ENCODE measurements at regions not wholly inside any gene's neighbourhood (a gene's known extent, or its start where the extent isn't known, plus 50 kb on each side); places are given as distances from the start of the nearest gene placed in this dataset.

DNA sequence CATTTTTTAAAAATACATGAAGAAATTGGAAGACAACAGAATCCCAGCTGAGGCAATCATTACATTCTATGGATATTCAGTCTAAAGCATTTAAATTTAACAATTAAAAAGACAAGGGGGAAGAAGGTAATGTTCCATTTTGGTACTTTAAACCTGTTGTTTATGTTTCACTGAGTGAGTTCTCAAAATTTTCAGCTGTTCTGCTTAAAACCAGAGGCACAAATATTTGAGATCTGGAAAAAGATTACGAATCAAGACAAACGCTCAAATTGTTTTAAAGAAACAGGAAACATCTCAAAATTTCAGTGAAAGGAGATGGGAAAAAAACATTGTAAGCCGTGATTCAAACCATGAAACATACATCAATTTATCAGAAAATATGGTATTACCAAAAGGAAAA is 656.2 kb upstream of the CHAC2 start:
- no CpG with 5 or more reads among the region's 3 CpGs for WGBS, 2 donors (ENCODE audit: extremely low coverage in 2 of 2, insufficient read length in 2 of 2, insufficient replicate concordance in 1 of 2)
- Histone ChIP-seq H3K14ac (ENCODE audit: low read length) (no peak overlapping the region), H2AK5ac (ENCODE audit: low read depth, low read length) (no peak overlapping the region), H3K18ac (ENCODE audit: low read length) (no peak overlapping the region), H2BK5ac (ENCODE audit: low read length) (no peak overlapping the region), H3K4me3 (ENCODE audit: low read length in 2 of 2) (no peak overlapping the region), H2BK12ac (ENCODE audit: low read length) (no peak overlapping the region), H3K36me3 (replicated peaks in 1 of 2; ENCODE audit: control insufficient read depth in 2 of 2, insufficient read depth in 2 of 2, low read length in 2 of 2) (no peaks in the 10 kb centered on the region), H4K91ac (ENCODE audit: low read depth, low read length, poor library complexity) (no peak overlapping the region), H3K79me1 (ENCODE audit: low read depth, low read length) (no peaks in the 10 kb centered on the region), H3K9me3 (replicated peaks in 1 of 2; ENCODE audit: control insufficient read depth in 2 of 2, insufficient read depth in 1 of 2, low read depth in 1 of 2, low read length in 2 of 2) (no peaks in the 10 kb centered on the region), H4K8ac (ENCODE audit: low read depth, low read length) (no peak overlapping the region), H2BK15ac (ENCODE audit: low read length) (no peak overlapping the region), H3K27ac (replicated peaks; ENCODE audit: low read length) (no peak overlapping the region), H3K23ac (ENCODE audit: low read depth, low read length, poor library complexity) (no peak overlapping the region), H2AFZ (ENCODE audit: low read length) (no peak overlapping the region), H2BK120ac (ENCODE audit: low read depth, low read length) (no peak overlapping the region), H3K9ac (ENCODE audit: low read depth, low read length, poor library complexity) (no peak overlapping the region), H3K4ac (ENCODE audit: low read length) (no peak overlapping the region), H3K4me1 (ENCODE audit: control insufficient read depth in 2 of 2, insufficient read depth in 1 of 2, low read depth in 1 of 2, low read length in 2 of 2) (peaks cover 0 to 2% of the 10 kb centered on the region in 2 donors), H3K4me2 (ENCODE audit: insufficient read depth, low read length, poor library complexity, severe bottlenecking) (no peak overlapping the region), H3K27me3 (ENCODE audit: control insufficient read depth in 3 of 3, insufficient read depth in 3 of 3, low read depth in 1 of 3, low read length in 3 of 3) (no peaks in the 10 kb centered on the region)
- DNase-seq (ENCODE audit: low spot score) = no peak

DNA sequence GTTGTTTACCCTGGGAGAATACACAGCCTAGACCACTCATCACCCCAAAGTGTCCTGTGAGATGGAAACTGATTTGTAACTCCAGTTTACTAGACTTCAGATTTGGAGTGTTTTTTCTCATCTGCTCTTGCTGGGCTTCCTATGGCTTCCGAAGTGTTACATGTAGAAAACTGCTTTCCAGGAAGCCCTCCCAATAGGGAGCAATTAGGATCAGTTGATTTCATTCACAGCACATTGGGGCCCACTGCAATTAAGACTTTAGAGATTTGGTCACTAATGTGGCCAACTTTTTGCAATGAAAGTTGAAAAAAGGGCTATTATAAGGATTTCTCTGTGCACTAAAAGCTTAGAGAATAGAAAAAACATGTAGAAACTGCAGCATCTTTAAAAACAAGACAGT is 656.6 kb upstream of the CHAC2 start:
- Histone ChIP-seq H2BK15ac (ENCODE audit: low read length) (no peak overlapping the region), H3K23ac (ENCODE audit: low read depth, low read length, poor library complexity) (no peak overlapping the region), H4K8ac (ENCODE audit: low read depth, low read length) (no peak overlapping the region), H3K36me3 (replicated peaks in 1 of 2; ENCODE audit: control insufficient read depth in 2 of 2, insufficient read depth in 2 of 2, low read length in 2 of 2) (no peaks in the 10 kb centered on the region), H3K4me3 (ENCODE audit: low read length in 2 of 2) (no peak overlapping the region), H3K9ac (ENCODE audit: low read depth, low read length, poor library complexity) (no peak overlapping the region), H3K4me2 (ENCODE audit: insufficient read depth, low read length, poor library complexity, severe bottlenecking) (no peak overlapping the region), H3K4me1 (ENCODE audit: control insufficient read depth in 2 of 2, insufficient read depth in 1 of 2, low read depth in 1 of 2, low read length in 2 of 2) (peaks cover 0 to 2% of the 10 kb centered on the region in 2 donors), H3K27me3 (ENCODE audit: control insufficient read depth in 3 of 3, insufficient read depth in 3 of 3, low read depth in 1 of 3, low read length in 3 of 3) (no peaks in the 10 kb centered on the region), H3K27ac (replicated peaks; ENCODE audit: low read length) (no peak overlapping the region), H3K4ac (ENCODE audit: low read length) (no peak overlapping the region), H2AK5ac (ENCODE audit: low read depth, low read length) (no peak overlapping the region), H3K79me1 (ENCODE audit: low read depth, low read length) (no peaks in the 10 kb centered on the region), H2AFZ (ENCODE audit: low read length) (peak overlapping the region; percentile 25), H2BK120ac (ENCODE audit: low read depth, low read length) (no peak overlapping the region), H3K18ac (ENCODE audit: low read length) (no peak overlapping the region), H4K91ac (ENCODE audit: low read depth, low read length, poor library complexity) (no peak overlapping the region), H3K9me3 (replicated peaks in 1 of 2; ENCODE audit: control insufficient read depth in 2 of 2, insufficient read depth in 1 of 2, low read depth in 1 of 2, low read length in 2 of 2) (no peaks in the 10 kb centered on the region), H2BK5ac (ENCODE audit: low read length) (no peak overlapping the region), H2BK12ac (ENCODE audit: low read length) (no peak overlapping the region), H3K14ac (ENCODE audit: low read length) (no peak overlapping the region)
- DNase-seq (ENCODE audit: low spot score) = no peak
- no CpG with 5 or more reads among the region's 1 CpG for WGBS, 2 donors (ENCODE audit: extremely low coverage in 2 of 2, insufficient read length in 2 of 2, insufficient replicate concordance in 1 of 2)

DNA sequence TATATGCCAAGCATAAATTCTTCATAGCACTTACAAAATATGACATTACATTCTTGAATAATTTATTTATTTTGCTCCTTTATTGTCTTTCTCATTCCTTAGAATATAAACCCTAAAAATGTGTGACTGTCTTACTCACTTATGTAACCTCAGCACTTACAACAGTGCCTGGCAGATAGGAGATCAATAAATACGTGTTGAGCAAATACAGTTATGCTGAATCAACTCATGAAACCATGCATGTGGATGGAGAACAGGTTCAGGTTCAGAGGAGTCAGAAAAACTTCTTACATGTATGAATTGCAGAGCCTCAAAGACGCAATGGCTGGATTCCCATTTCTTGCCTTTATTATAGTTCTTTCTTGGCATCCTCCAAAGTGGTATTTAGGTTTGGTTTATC is 659.4 kb upstream of the CHAC2 start:
- H2BK120ac ChIP-seq (ENCODE audit: low read depth, low read length) = no peak overlapping the region
- H2AFZ ChIP-seq (ENCODE audit: low read length) = no peak overlapping the region
- no peak overlapping the region for H2AK5ac ChIP-seq (ENCODE audit: low read depth, low read length)
- H3K9me3 ChIP-seq (replicated peaks in 1 of 2; ENCODE audit: control insufficient read depth in 2 of 2, insufficient read depth in 1 of 2, low read depth in 1 of 2, low read length in 2 of 2) = no peaks in the 10 kb centered on the region
- no peak overlapping the region for H3K9ac ChIP-seq (ENCODE audit: low read depth, low read length, poor library complexity)
- H3K4me2 ChIP-seq (ENCODE audit: insufficient read depth, low read length, poor library complexity, severe bottlenecking) = no peak overlapping the region
- H4K8ac ChIP-seq (ENCODE audit: low read depth, low read length) = no peak overlapping the region
- no peak overlapping the region for H3K18ac ChIP-seq (ENCODE audit: low read length)
- H2BK5ac ChIP-seq (ENCODE audit: low read length) = no peak overlapping the region
- H3K36me3 ChIP-seq (replicated peaks in 1 of 2; ENCODE audit: control insufficient read depth in 2 of 2, insufficient read depth in 2 of 2, low read length in 2 of 2) = no peaks in the 10 kb centered on the region
- no peak overlapping the region for H2BK12ac ChIP-seq (ENCODE audit: low read length)
- H3K4me1 ChIP-seq (ENCODE audit: control insufficient read depth in 2 of 2, insufficient read depth in 1 of 2, low read depth in 1 of 2, low read length in 2 of 2) = peaks cover 4 to 9% of the 10 kb centered on the region in 2 donors
- no peak overlapping the region for H3K14ac ChIP-seq (ENCODE audit: low read length)
- DNase-seq (ENCODE audit: low spot score) = no peak
- no peak overlapping the region for H3K4me3 ChIP-seq (ENCODE audit: low read length in 2 of 2)
- no peak overlapping the region for H3K4ac ChIP-seq (ENCODE audit: low read length)
- H3K23ac ChIP-seq (ENCODE audit: low read depth, low read length, poor library complexity) = no peak overlapping the region
- WGBS, 2 donors (ENCODE audit: extremely low coverage in 2 of 2, insufficient read length in 2 of 2, insufficient replicate concordance in 1 of 2) = no CpG with 5 or more reads among the region's 2 CpGs
- H2BK15ac ChIP-seq (ENCODE audit: low read length) = no peak overlapping the region
- H3K79me1 ChIP-seq (ENCODE audit: low read depth, low read length) = no peaks in the 10 kb centered on the region
- no peaks in the 10 kb centered on the region for H3K27me3 ChIP-seq (ENCODE audit: control insufficient read depth in 3 of 3, insufficient read depth in 3 of 3, low read depth in 1 of 3, low read length in 3 of 3)
- H3K27ac ChIP-seq (replicated peaks; ENCODE audit: low read length) = no peak overlapping the region
- no peak overlapping the region for H4K91ac ChIP-seq (ENCODE audit: low read depth, low read length, poor library complexity)

DNA sequence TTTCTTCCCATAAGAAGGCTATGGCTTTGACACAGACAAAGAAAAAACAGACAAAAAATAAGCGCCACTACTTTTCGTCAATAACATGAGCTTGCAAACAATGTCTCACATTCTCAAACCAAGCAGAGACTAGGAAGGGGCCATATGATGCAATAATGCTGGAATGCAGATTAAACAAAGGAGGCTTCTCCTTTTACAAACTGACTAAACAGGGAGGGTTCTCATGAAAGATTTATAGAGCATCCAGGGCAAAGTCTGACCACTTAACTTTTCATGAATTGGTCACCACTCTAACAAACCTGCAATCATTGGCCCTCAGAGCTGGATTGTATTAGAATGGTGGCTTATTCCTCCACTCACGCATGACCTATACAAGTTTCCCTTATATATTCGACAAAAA is 663.3 kb upstream of the CHAC2 start:
- no peaks in the 10 kb centered on the region for H3K36me3 ChIP-seq (replicated peaks in 1 of 2; ENCODE audit: control insufficient read depth in 2 of 2, insufficient read depth in 2 of 2, low read length in 2 of 2)
- no peak overlapping the region for H3K18ac ChIP-seq (ENCODE audit: low read length)
- H3K27ac ChIP-seq (replicated peaks; ENCODE audit: low read length) = no peak overlapping the region
- H3K4me1 ChIP-seq (ENCODE audit: control insufficient read depth in 2 of 2, insufficient read depth in 1 of 2, low read depth in 1 of 2, low read length in 2 of 2) = peaks cover 2 to 9% of the 10 kb centered on the region in 2 donors
- no CpG with 5 or more reads among the region's 4 CpGs for WGBS, 2 donors (ENCODE audit: extremely low coverage in 2 of 2, insufficient read length in 2 of 2, insufficient replicate concordance in 1 of 2)
- DNase-seq (ENCODE audit: low spot score) = peak; percentile 31
- H3K4me2 ChIP-seq (ENCODE audit: insufficient read depth, low read length, poor library complexity, severe bottlenecking) = no peak overlapping the region
- H3K4ac ChIP-seq (ENCODE audit: low read length) = no peak overlapping the region
- H2AK5ac ChIP-seq (ENCODE audit: low read depth, low read length) = no peak overlapping the region
- no peaks in the 10 kb centered on the region for H3K27me3 ChIP-seq (ENCODE audit: control insufficient read depth in 3 of 3, insufficient read depth in 3 of 3, low read depth in 1 of 3, low read length in 3 of 3)
- H2AFZ ChIP-seq (ENCODE audit: low read length) = peak overlapping the region; percentile 37
- H3K4me3 ChIP-seq (ENCODE audit: low read length in 2 of 2) = no peak overlapping the region
- no peak overlapping the region for H3K23ac ChIP-seq (ENCODE audit: low read depth, low read length, poor library complexity)
- H2BK5ac ChIP-seq (ENCODE audit: low read length) = no peak overlapping the region
- H4K91ac ChIP-seq (ENCODE audit: low read depth, low read length, poor library complexity) = no peak overlapping the region
- no peak overlapping the region for H4K8ac ChIP-seq (ENCODE audit: low read depth, low read length)
- no peaks in the 10 kb centered on the region for H3K79me1 ChIP-seq (ENCODE audit: low read depth, low read length)
- H3K14ac ChIP-seq (ENCODE audit: low read length) = no peak overlapping the region
- H3K9me3 ChIP-seq (replicated peaks in 1 of 2; ENCODE audit: control insufficient read depth in 2 of 2, insufficient read depth in 1 of 2, low read depth in 1 of 2, low read length in 2 of 2) = no peaks in the 10 kb centered on the region
- H2BK15ac ChIP-seq (ENCODE audit: low read length) = no peak overlapping the region
- no peak overlapping the region for H2BK120ac ChIP-seq (ENCODE audit: low read depth, low read length)
- no peak overlapping the region for H2BK12ac ChIP-seq (ENCODE audit: low read length)
- no peak overlapping the region for H3K9ac ChIP-seq (ENCODE audit: low read depth, low read length, poor library complexity)

All from neuronal stem cell (in vitro differentiated cells).